Tibial nerve (tissue), 4 donors: ENCODE measurements at regions not wholly inside any gene's neighbourhood (a gene's known extent, or its start where the extent isn't known, plus 50 kb on each side); places are given as distances from the start of the nearest gene placed in this dataset.

Source experiments
- DNase-seq, 2 donors: peaks; one replicate each; pipeline ENCODE4 v3.0.0-alpha.2; 2019; ENCODE audit warnings: low spot score in 2 of 2
- H3K27ac ChIP-seq, 4 donors: fragments of 200-600 bp; sonication (generic) in 3 of 4; one replicate each; pipeline ENCODE4 v1.5.1; 2017 to 2019; ENCODE audit warnings: mild to moderate bottlenecking in 1 of 4
- H3K27me3 ChIP-seq, 2 donors: fragments of 200-600 bp; sonication (generic) in 1 of 2; one replicate each; pipeline versions ENCODE4 v1.5.1 to v1.6.0; 2017 to 2019
- H3K36me3 ChIP-seq, 3 donors: fragments of 200-600 bp; sonication (generic); one replicate each; pipeline ENCODE4 v1.5.1; 2018 to 2019
- H3K4me1 ChIP-seq, 4 donors: fragments of 200-600 bp; sonication (generic) in 3 of 4; one replicate each; pipeline ENCODE4 v1.5.1; 2017 to 2019
- H3K4me3 ChIP-seq, 4 donors: fragments of 200-600 bp; sonication (generic) in 3 of 4; one replicate each; pipeline ENCODE4 v1.5.1; 2017 to 2019; ENCODE audit warnings: mild to moderate bottlenecking in 1 of 4, moderate library complexity in 1 of 4
- H3K9me3 ChIP-seq, 4 donors: fragments of 200-600 bp; sonication (generic) in 3 of 4; one replicate each; pipeline ENCODE4 v1.5.1; 2017 to 2019
- CTCF ChIP-seq, 5 experiments: fragments of 200-600 bp in 3 of 5; fragments of 450-650 bp in 2 of 5; sonication (generic) in 3 of 5; IDR thresholded peaks; one replicate each; pipeline ENCODE4 v1.5.1; 2016 to 2019; ENCODE audit warnings: antibody characterized with exemption in 5 of 5, mild to moderate bottlenecking in 3 of 5, moderate library complexity in 2 of 5
- EP300 ChIP-seq, 2 donors: sonication (generic); formaldehyde crosslinking; IDR thresholded peaks; one replicate each; pipeline ENCODE4 v1.6.1; 2017; ENCODE audit warnings: antibody characterized with exemption in 2 of 2, mild to moderate bottlenecking in 1 of 2
- POLR2A ChIP-seq, 2 donors: fragments of 450-650 bp; IDR thresholded peaks; one replicate each; pipeline ENCODE4 v1.6.1; 2017; ENCODE audit warnings: antibody characterized with exemption in 2 of 2, mild to moderate bottlenecking in 2 of 2, moderate library complexity in 2 of 2
- WGBS, 2 donors: methylation state at CpG; one replicate each; pipeline ENCODE4 v1.1.5; 2018; 5-methylcytosine and 5-hydroxymethylcytosine counted together

DNA sequence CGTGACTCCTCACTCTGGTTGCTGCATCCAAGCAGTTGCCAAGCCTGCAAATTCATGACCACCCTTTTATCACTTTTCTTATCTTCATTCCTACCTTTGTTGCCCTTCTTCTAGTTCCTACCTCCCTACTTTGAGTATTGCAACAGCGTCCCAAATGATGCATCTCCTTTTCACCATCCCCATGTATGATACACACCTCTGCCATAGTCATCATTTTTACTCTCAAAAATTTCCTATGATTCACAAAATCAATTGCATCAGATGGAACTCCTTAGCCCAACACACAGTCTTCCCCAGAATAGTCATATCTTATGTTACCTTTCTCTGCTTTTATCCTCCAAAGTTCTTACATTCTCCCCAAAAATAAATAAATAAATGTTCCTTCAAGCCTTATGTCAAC, 262.6 kb downstream of the TBL1XR1 start:
- Histone ChIP-seq H3K36me3 (no peaks in the 10 kb centered on the region), H3K27ac (no peak overlapping the region), H3K4me1 (peaks cover 0 to 7% (median 0%) of the 10 kb centered on the region in 4 donors), H3K27me3 (no peaks in the 10 kb centered on the region), H3K9me3 (no peaks in the 10 kb centered on the region), H3K4me3 (no peak overlapping the region)
- WGBS, 2 donors = 95 to 97% methylated on average over 2 of the region's 2 CpGs
- TF ChIP-seq POLR2A (IDR thresholded peaks at IDR 0.05) = no peak
- no peak for TF ChIP-seq EP300 (IDR thresholded peaks at IDR 0.05)
- TF ChIP-seq CTCF (IDR thresholded peaks at IDR 0.05) = no peak
- no peak for DNase-seq

DNA sequence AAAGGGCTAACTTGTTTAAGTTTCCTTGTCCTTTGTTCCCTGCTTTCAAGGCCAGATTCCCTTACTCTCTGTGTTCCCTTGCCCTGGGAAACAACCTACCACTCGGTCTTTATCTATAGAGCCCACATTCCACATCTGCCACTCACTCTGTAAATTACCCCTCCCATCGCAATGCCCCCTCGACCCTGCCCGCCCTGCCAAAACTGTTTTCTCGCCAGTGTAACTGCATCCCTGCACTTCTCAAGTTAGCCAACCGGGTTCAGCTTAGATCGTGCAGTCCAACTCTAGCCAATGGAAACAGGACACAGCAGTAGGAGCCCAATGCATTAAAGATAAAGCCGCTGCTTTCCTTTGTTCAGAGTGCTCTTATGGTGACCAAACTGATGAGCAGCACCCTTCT, 263.6 kb downstream of the TBL1XR1 start:
- Histone ChIP-seq H3K9me3 (no peaks in the 10 kb centered on the region), H3K36me3 (no peaks in the 10 kb centered on the region), H3K27ac (no peak overlapping the region), H3K4me1 (no peaks in the 10 kb centered on the region), H3K27me3 (no peaks in the 10 kb centered on the region), H3K4me3 (no peak overlapping the region)
- no peak for DNase-seq
- 54 to 56% methylated on average over 8 of the region's 8 CpGs for WGBS, 2 donors
- TF ChIP-seq EP300 (IDR thresholded peaks at IDR 0.05) (no peak), POLR2A (IDR thresholded peaks at IDR 0.05) (no peak), CTCF (IDR thresholded peaks at IDR 0.05) (no peak)

- no peaks in the 10 kb centered on the region for H3K27me3 ChIP-seq
- 45 to 59% methylated on average over 3 of the region's 3 CpGs for WGBS, 2 donors
- DNase-seq = no peak
- H3K4me3 ChIP-seq = no peak overlapping the region
- no peaks in the 10 kb centered on the region for H3K9me3 ChIP-seq
- no peaks in the 10 kb centered on the region for H3K4me1 ChIP-seq
- H3K36me3 ChIP-seq = no peaks in the 10 kb centered on the region
- no peak for TF ChIP-seq EP300 (IDR thresholded peaks at IDR 0.05)
- no peak for TF ChIP-seq CTCF (IDR thresholded peaks at IDR 0.05)
- TF ChIP-seq POLR2A (IDR thresholded peaks at IDR 0.05) = no peak
- H3K27ac ChIP-seq = no peak overlapping the region
Observed at GRCh38 chr3:176932433-176932832, 264.8 kb downstream of the TBL1XR1 start.

DNA sequence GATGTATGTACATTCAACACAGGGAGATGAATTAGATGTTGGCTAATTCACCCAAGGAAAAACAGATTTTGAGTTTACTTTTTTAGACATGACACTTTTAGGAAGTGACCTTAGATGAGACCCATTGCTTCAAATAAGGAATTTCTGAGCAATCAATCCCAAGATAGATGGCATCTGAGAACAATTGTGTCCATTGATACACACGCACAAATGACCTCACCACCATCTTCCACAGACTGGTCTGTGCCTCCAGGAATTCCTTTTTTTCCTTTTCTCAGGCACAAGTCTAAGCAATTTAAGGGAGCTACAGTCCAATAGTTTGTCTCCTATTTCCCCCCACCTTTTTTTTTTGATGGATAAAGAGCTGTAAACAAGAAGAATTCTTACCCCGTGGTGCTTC, 265.3 kb downstream of the TBL1XR1 start:
- no peaks in the 10 kb centered on the region for H3K9me3 ChIP-seq
- no peak for DNase-seq
- 40 to 57% methylated on average over 2 of the region's 2 CpGs for WGBS, 2 donors
- no peaks in the 10 kb centered on the region for H3K4me1 ChIP-seq
- no peaks in the 10 kb centered on the region for H3K36me3 ChIP-seq
- TF ChIP-seq CTCF (IDR thresholded peaks at IDR 0.05) (no peak), EP300 (IDR thresholded peaks at IDR 0.05) (no peak), POLR2A (IDR thresholded peaks at IDR 0.05) (no peak)
- H3K27ac ChIP-seq = no peak overlapping the region
- H3K27me3 ChIP-seq = no peaks in the 10 kb centered on the region
- H3K4me3 ChIP-seq = no peak overlapping the region

DNA sequence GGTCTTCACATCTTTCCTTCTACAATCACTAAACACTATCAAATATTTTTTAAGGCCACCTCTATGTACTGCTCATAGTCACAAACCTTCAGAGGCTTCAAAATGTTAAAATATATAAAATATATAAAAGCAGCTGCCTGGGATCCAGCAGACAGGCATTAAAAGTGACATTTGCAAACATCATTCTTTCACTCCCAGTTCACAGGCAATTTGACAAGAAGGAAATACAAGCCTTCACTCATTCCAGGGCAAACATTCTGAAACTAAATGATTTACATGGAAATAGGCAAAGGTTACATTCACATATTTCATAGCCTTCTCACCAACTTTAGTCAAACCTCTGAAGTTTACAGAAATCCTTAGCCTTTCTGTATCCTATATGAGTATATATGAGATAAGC, 266.3 kb downstream of the TBL1XR1 start:
- no peak overlapping the region for H3K4me3 ChIP-seq
- no peaks in the 10 kb centered on the region for H3K4me1 ChIP-seq
- H3K36me3 ChIP-seq = no peaks in the 10 kb centered on the region
- H3K27me3 ChIP-seq = no peaks in the 10 kb centered on the region
- no peak for DNase-seq
- TF ChIP-seq CTCF (IDR thresholded peaks at IDR 0.05) (no peak), EP300 (IDR thresholded peaks at IDR 0.05) (no peak), POLR2A (IDR thresholded peaks at IDR 0.05) (no peak)
- no peaks in the 10 kb centered on the region for H3K9me3 ChIP-seq
- no peak overlapping the region for H3K27ac ChIP-seq
